Activated naive CD4-positive, alpha-beta T cell treated with anti-CD3 and anti-CD28 coated beads, Interleukin-2, amount 50 U/mL, for 24 hours (primary cell): ENCODE measurements at regions not wholly inside any gene's neighbourhood (a gene's known extent, or its start where the extent isn't known, plus 50 kb on each side); places are given as distances from the start of the nearest gene placed in this dataset.

Experiments
- H3K27ac Mint-ChIP-seq: one replicate; pipeline ENCODE4 v1.8.0; 2021; ENCODE audit warnings: mild to moderate bottlenecking, mixed read lengths
- H3K27me3 Mint-ChIP-seq: one replicate; pipeline ENCODE4 v1.8.0; 2021; ENCODE audit warnings: mixed read lengths
- H3K36me3 Mint-ChIP-seq: one replicate; pipeline ENCODE4 v1.8.0; 2021; ENCODE audit warnings: mixed read lengths
- H3K4me1 Mint-ChIP-seq: one replicate; pipeline ENCODE4 v1.8.0; 2021; ENCODE audit warnings: mixed read lengths
- H3K4me3 Mint-ChIP-seq: one replicate; pipeline ENCODE4 v1.8.0; 2021; ENCODE audit warnings: mild to moderate bottlenecking, mixed read lengths
- H3K9me3 Mint-ChIP-seq: one replicate; pipeline ENCODE4 v1.8.0; 2021; ENCODE audit warnings: mixed read lengths

DNA sequence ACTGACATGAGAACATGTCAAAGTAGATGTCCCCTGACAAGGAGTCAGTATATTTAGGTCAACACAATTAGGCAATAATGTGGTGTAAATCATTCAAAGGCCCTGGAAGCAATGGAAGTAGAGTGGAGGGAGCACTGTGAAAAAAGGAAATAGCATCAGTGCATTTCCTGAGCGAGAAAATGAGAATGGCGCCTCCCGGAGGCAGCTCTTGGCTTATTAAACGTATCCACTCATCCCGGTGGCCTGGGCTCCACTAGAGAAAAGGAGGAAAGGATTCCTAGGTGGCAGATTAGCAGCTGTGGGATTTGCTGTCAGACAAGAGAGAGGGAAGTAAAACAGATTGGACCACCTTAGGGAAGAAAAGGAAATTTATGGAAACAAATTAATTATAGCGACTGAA lies 173.7 kb upstream of the TMTC4 start:
- peaks cover 2% of the 10 kb centered on the region for H3K27me3 Mint-ChIP-seq
- no peak overlapping the region for H3K4me3 Mint-ChIP-seq
- H3K36me3 Mint-ChIP-seq: no peaks in the 10 kb centered on the region
- no peaks in the 10 kb centered on the region for H3K4me1 Mint-ChIP-seq
- H3K9me3 Mint-ChIP-seq: no peaks in the 10 kb centered on the region
- H3K27ac Mint-ChIP-seq: no peak overlapping the region

- H3K36me3 Mint-ChIP-seq: no peaks in the 10 kb centered on the region
- H3K27ac Mint-ChIP-seq: no peak overlapping the region
- H3K4me1 Mint-ChIP-seq: no peaks in the 10 kb centered on the region
- no peaks in the 10 kb centered on the region for H3K9me3 Mint-ChIP-seq
- H3K4me3 Mint-ChIP-seq: no peak overlapping the region
- H3K27me3 Mint-ChIP-seq: peaks cover 4% of the 10 kb centered on the region
These were observed 170.6 kb upstream of the TMTC4 start for GRCh38 chr13:100845128-100845757.

- peaks cover 4% of the 10 kb centered on the region for H3K27me3 Mint-ChIP-seq
- no peaks in the 10 kb centered on the region for H3K9me3 Mint-ChIP-seq
- no peak overlapping the region for H3K4me3 Mint-ChIP-seq
- no peak overlapping the region for H3K27ac Mint-ChIP-seq
- no peaks in the 10 kb centered on the region for H3K36me3 Mint-ChIP-seq
- no peaks in the 10 kb centered on the region for H3K4me1 Mint-ChIP-seq
These were observed 167.5 kb upstream of the TMTC4 start for GRCh38 chr13:100842136-100842535.

- Mint-ChIP-seq H3K4me3 (no peak overlapping the region), H3K4me1 (no peaks in the 10 kb centered on the region), H3K27ac (peak overlapping the region; percentile 78), H3K9me3 (no peaks in the 10 kb centered on the region), H3K36me3 (no peaks in the 10 kb centered on the region), H3K27me3 (peaks cover 3% of the 10 kb centered on the region)
These were observed 163.8 kb upstream of the TMTC4 start for GRCh38 chr13:100838387-100838786.

DNA sequence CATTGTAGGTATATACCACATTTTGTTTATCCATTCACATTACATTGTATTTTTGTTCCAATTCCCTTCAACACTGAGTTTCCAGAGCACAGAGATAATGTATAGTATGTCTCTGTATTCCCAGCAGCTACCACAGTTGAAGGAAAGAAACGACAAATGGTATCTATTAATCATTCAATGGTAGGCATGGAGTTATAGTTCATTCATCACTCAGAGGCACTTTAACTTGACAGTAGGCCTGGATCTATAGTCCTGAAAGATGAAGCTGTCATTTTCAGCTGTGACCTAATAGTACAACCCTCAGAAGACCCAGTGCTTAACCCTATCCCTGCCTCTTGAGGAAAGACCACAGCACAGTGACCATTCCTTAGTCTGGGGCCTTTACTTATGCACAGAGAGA lies 163.0 kb upstream of the TMTC4 start:
- H3K9me3 Mint-ChIP-seq: no peaks in the 10 kb centered on the region
- no peak overlapping the region for H3K4me3 Mint-ChIP-seq
- no peaks in the 10 kb centered on the region for H3K4me1 Mint-ChIP-seq
- no peaks in the 10 kb centered on the region for H3K36me3 Mint-ChIP-seq
- no peak overlapping the region for H3K27ac Mint-ChIP-seq
- peaks cover 1% of the 10 kb centered on the region for H3K27me3 Mint-ChIP-seq

DNA sequence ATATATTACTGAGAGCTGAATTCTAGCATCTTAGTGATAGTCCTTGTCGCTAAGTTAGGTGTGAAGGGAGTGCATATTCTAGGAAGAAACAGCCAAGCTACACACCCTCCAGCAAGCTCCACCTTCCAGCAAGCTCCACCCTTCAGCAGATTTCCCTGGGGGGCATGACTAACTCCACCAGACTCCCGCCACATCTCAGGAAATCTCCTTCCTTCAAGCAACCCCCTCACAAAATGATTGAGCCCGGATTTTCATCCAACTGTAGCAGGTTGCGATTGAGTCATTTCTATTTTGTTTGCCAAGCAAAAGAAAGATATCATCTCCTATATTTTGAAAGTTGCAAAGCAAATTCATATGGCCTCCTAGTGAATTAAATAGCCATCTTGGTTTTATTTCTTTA lies 162.1 kb upstream of the TMTC4 start:
- H3K36me3 Mint-ChIP-seq: no peaks in the 10 kb centered on the region
- H3K4me1 Mint-ChIP-seq: no peaks in the 10 kb centered on the region
- peaks cover 5% of the 10 kb centered on the region for H3K27me3 Mint-ChIP-seq
- H3K27ac Mint-ChIP-seq: no peak overlapping the region
- no peaks in the 10 kb centered on the region for H3K9me3 Mint-ChIP-seq
- no peak overlapping the region for H3K4me3 Mint-ChIP-seq

DNA sequence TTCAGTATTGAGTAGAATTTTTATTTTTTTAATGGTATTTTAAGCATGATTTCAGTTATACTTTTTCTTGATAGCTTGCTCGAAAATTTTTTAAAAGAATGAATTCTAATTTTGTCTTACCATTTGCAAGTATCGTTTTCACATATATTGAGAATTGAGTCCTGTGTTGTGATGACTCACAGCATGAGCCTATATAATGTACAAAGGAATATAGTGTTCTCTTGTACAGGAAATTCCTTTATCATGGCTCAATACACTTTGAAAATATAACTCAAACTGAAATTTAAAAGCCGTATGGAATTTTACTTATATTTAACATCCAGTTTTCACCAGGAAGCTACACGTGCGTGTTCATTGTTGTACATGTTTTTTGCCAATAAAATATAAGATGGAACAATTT lies 161.1 kb upstream of the TMTC4 start:
- Mint-ChIP-seq H3K9me3 (no peaks in the 10 kb centered on the region), H3K4me3 (no peak overlapping the region), H3K4me1 (no peaks in the 10 kb centered on the region), H3K27ac (no peak overlapping the region), H3K27me3 (peaks cover 5% of the 10 kb centered on the region), H3K36me3 (no peaks in the 10 kb centered on the region)

DNA sequence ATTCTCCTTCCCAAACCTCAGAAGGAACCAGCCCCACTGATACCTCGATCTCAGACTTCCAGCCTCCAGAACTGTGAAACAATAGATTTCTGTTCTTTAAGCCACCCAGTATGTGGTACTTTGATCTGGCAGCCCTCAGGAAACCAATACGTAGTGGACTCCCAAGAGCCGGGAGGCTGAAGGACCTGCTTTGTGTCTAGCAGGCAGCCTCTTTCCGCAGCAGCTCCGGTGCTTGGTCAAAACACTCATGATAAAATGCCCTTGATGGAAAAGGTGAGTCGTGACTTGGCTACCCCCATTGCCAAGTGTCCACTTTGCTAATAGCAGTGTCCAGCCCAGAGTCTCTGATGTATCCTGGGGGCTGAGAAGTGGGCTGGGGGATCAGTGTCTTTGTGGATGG lies 158.8 kb upstream of the TMTC4 start:
- H3K36me3 Mint-ChIP-seq: no peaks in the 10 kb centered on the region
- H3K27ac Mint-ChIP-seq: no peak overlapping the region
- H3K4me3 Mint-ChIP-seq: no peak overlapping the region
- no peaks in the 10 kb centered on the region for H3K4me1 Mint-ChIP-seq
- no peaks in the 10 kb centered on the region for H3K9me3 Mint-ChIP-seq
- H3K27me3 Mint-ChIP-seq: peaks cover 8% of the 10 kb centered on the region

DNA sequence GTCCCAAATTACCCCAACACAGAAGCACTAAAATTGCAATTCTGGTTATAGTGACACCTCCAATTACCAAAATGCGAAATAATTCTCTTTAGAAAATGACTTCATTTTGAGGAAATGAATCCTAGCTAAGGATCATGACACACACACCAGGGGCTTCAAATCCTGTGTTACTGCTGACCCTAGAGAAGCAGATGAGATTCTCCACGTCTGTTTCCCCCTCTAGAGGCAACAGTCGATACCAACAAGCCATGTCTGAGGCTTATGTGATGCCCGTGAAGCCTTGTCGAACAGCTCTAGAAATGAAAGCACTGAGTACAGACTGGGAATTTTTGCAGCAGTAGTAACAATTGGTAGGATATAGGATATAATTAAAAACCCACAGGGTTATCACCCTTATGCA lies 153.6 kb upstream of the TMTC4 start:
- Mint-ChIP-seq H3K27me3 (peaks cover 11% of the 10 kb centered on the region), H3K4me3 (no peak overlapping the region), H3K9me3 (no peaks in the 10 kb centered on the region)

DNA sequence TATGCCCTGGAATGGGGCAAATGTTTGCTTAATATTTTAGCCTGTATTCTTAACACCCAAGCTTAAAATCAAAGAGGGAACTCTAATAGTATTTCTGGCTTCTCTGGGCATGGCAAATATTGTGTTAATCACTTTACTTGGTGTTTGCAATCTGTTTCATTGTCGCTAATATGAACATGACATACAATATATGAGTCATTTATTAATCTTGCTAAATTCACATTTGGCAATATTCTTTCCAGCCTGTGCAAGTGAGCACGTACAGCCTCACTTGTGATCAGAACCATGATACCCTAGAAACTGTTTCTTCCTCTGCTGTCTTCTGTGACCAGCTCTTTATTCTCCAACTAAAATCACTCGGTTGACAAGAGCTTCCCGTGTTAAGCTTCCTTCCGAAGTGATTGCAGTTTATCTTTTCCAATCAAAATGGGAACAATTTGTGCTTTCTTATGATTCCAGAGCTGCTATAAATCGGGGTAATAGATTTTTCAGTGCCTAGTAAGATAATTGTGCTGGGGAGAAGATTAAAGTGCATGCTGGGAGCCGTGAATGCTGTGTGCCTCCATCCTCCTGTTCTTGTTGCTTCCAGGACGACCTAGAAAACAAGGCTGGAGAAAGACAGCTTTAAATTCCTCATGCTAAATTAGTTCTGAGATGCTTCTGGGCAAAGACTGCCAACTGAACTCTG lies 153.0 kb upstream of the TMTC4 start:
- Mint-ChIP-seq H3K27ac (no peak overlapping the region), H3K36me3 (no peaks in the 10 kb centered on the region), H3K4me1 (no peaks in the 10 kb centered on the region), H3K4me3 (no peak overlapping the region), H3K9me3 (no peaks in the 10 kb centered on the region), H3K27me3 (peaks cover 10% of the 10 kb centered on the region)

More for the DNA sequence above, 153.6 kb upstream of the TMTC4 start:
- Mint-ChIP-seq H3K36me3 (no peaks in the 10 kb centered on the region), H3K4me1 (no peaks in the 10 kb centered on the region), H3K27ac (no peak overlapping the region)

GRCh38 chr13:100826441-100826840 lies 151.8 kb upstream of the TMTC4 start:
- H3K4me3 Mint-ChIP-seq: no peak overlapping the region
- H3K27me3 Mint-ChIP-seq: peaks cover 6% of the 10 kb centered on the region
- H3K27ac Mint-ChIP-seq: no peak overlapping the region
- no peaks in the 10 kb centered on the region for H3K9me3 Mint-ChIP-seq
- no peaks in the 10 kb centered on the region for H3K4me1 Mint-ChIP-seq
- H3K36me3 Mint-ChIP-seq: no peaks in the 10 kb centered on the region

- Mint-ChIP-seq H3K27ac (no peak overlapping the region), H3K9me3 (no peaks in the 10 kb centered on the region), H3K36me3 (no peaks in the 10 kb centered on the region), H3K27me3 (peaks cover 6% of the 10 kb centered on the region), H3K4me1 (no peaks in the 10 kb centered on the region), H3K4me3 (no peak overlapping the region)
These were observed 151.0 kb upstream of the TMTC4 start for GRCh38 chr13:100825557-100825956.

DNA sequence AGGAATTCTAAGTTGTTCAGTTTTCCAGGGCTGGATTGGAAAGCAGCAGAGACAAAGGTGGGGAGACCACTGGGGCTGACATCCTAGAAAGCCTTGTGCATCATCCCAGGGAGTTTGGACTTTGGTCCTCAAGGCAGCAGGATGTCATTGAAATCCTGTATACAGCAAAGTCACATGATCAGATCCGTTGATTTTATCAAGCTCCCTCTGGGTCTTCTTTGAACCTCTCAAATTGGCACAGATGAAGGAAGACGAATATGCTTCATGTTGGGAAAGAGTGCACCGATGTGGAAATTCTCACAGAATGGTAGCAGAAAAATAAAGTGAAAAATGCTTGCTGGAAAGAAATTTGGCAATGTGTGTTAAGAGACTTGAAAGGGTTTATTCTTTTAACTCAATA lies 149.8 kb upstream of the TMTC4 start:
- H3K4me1 Mint-ChIP-seq: no peaks in the 10 kb centered on the region
- H3K27ac Mint-ChIP-seq: no peak overlapping the region
- H3K9me3 Mint-ChIP-seq: no peaks in the 10 kb centered on the region
- H3K4me3 Mint-ChIP-seq: no peak overlapping the region
- H3K27me3 Mint-ChIP-seq: peaks cover 8% of the 10 kb centered on the region
- H3K36me3 Mint-ChIP-seq: no peaks in the 10 kb centered on the region

GRCh38 chr13:100823448-100823847 lies 148.9 kb upstream of the TMTC4 start:
- Mint-ChIP-seq H3K36me3 (no peaks in the 10 kb centered on the region), H3K9me3 (no peaks in the 10 kb centered on the region), H3K27ac (no peak overlapping the region), H3K27me3 (peaks cover 7% of the 10 kb centered on the region), H3K4me3 (no peak overlapping the region), H3K4me1 (no peaks in the 10 kb centered on the region)

DNA sequence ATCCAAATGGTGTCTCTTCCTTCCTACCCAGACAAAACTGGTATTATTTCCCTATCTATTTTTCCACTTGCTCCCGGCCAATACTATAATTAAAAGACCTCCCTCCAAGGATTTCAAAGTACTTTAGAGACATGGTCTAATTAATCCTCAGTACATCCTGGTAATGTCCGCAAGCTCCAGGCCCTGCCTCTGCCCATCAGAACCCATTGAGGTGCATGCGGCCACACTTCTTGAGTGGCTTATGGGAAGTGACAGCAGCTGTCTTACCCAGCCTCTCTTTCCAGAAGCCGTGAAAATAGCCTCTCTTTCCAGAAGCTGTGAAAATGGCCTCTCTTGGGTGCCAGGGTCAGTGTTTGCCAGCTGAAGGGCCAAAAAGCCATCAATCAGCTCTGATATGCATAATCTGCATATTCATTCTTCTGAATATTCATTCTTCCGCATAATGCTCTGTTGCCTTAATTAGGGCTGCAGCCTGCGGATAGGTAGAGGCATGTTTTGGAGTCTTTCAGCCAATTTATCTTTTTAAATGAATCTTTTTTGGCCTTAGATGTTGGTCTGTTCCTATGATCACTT lies 148.4 kb upstream of the TMTC4 start:
- Mint-ChIP-seq H3K9me3 (no peaks in the 10 kb centered on the region), H3K36me3 (no peaks in the 10 kb centered on the region), H3K4me1 (no peaks in the 10 kb centered on the region), H3K27ac (no peak overlapping the region), H3K27me3 (peaks cover 7% of the 10 kb centered on the region), H3K4me3 (no peak overlapping the region)

DNA sequence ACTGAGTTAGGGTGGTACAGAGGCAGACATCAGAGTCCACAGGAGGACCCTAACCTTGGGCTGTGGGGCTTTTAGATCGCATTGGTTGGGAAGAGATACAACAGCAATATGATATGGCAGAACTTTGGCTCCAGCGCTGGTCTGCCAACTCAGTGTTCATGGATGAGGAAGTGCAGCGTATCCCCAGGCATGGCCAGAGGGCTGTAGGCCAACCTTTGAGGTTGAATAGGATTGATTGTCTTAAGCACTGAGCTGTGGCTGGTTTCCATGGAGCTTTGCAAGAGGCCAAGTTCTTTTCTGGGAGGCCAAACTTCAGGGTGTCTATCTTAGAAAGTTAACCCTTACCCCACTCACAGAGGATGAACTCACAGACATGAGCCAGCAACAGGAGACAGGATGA lies 144.1 kb upstream of the TMTC4 start:
- H3K4me1 Mint-ChIP-seq: no peaks in the 10 kb centered on the region
- H3K9me3 Mint-ChIP-seq: no peaks in the 10 kb centered on the region
- no peaks in the 10 kb centered on the region for H3K36me3 Mint-ChIP-seq
- H3K27ac Mint-ChIP-seq: no peak overlapping the region
- no peak overlapping the region for H3K4me3 Mint-ChIP-seq
- peaks cover 17% of the 10 kb centered on the region for H3K27me3 Mint-ChIP-seq
